Immature natural killer cell (primary cell): ENCODE measurements at regions not wholly inside any gene's neighbourhood (a gene's known extent, or its start where the extent isn't known, plus 50 kb on each side); places are given as distances from the start of the nearest gene placed in this dataset.
"Not testable (repeated sequence)": the region's sequence is repeated elsewhere in the genome, so short reads cannot be mapped to it uniquely, and the experiment has no call there.

Experiments
- DNase-seq, 3 donors: peaks; one replicate each; pipeline ENCODE4 v3.0.0; 2022; ENCODE audit warnings: mixed read lengths in 1 of 3
- H3K27ac Mint-ChIP-seq, 6 donors: one replicate each; pipeline ENCODE4 v1.8.0; 2020; ENCODE audit warnings: mixed read lengths in 6 of 6, mild to moderate bottlenecking in 5 of 6, inconsistent platforms in 4 of 6, moderate library complexity in 3 of 6
- H3K27me3 Mint-ChIP-seq, 3 donors: one replicate each; pipeline ENCODE4 v1.8.0; 2020 to 2021; ENCODE audit warnings: low read depth in 3 of 3, mild to moderate bottlenecking in 3 of 3, mixed read lengths in 3 of 3, moderate library complexity in 3 of 3, inconsistent platforms in 1 of 3
- H3K36me3 Mint-ChIP-seq, 3 donors: one replicate each; pipeline ENCODE4 v1.8.0; 2020; ENCODE audit warnings: mixed read lengths in 3 of 3, inconsistent platforms in 2 of 3, mild to moderate bottlenecking in 2 of 3
- H3K4me1 Mint-ChIP-seq, 2 donors: one replicate each; pipeline ENCODE4 v1.8.0; 2020; ENCODE audit warnings: inconsistent platforms in 2 of 2, mild to moderate bottlenecking in 2 of 2, mixed read lengths in 2 of 2, moderate library complexity in 1 of 2
- H3K4me3 Mint-ChIP-seq, 5 donors: one replicate each; pipeline ENCODE4 v1.8.0; 2020; ENCODE audit warnings: mild to moderate bottlenecking in 5 of 5, mixed read lengths in 5 of 5, inconsistent platforms in 3 of 5, moderate library complexity in 3 of 5
- H3K9me3 Mint-ChIP-seq, 6 donors: one replicate each; pipeline ENCODE4 v1.8.0; 2020; ENCODE audit warnings: mild to moderate bottlenecking in 6 of 6, mixed read lengths in 6 of 6, inconsistent platforms in 4 of 6, moderate library complexity in 3 of 6

DNA sequence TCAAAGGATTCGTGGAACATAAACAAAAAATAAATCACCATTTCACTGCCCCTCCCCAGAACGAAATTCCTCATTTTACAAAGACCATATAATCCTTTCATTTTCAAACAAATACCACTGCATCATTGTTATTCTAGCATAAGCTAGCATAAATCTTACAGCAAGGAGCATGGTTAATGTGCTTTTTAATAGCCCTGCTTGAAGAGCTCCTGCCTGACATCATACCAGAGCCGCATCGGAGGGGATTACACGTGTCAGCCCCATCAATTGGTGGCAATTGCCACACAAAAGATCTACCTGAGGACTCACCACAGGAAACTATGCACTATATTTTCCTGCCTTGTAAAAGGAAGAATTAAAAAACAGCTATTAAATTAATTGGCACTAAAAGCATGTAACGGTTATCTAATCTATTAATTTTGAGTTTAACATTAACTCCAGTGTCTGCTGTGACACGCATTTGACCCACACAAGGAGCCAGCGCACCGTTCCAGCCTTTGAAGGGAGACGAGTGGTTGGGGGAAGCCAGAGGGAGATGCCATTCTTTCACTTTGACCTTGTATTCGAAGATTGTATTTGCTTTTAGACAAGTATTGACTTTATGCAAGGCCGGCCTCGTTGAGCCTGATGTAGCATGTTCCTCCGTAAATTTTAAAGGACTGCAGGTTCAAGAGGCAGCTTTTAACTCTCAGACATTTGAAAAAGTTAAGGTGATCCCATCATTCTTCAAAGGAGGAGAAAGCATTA lies 261.1 kb upstream of the RNF32 start:
- no peaks in the 10 kb centered on the region for H3K36me3 Mint-ChIP-seq
- H3K4me1 Mint-ChIP-seq: no peaks in the 10 kb centered on the region
- no peak overlapping the region for H3K27ac Mint-ChIP-seq
- H3K4me3 Mint-ChIP-seq: no peak overlapping the region
- H3K27me3 Mint-ChIP-seq: peaks cover 1 to 5% (median 2%) of the 10 kb centered on the region in 3 donors
- no peak for DNase-seq
- H3K9me3 Mint-ChIP-seq: peaks cover 0 to 5% (median 0%) of the 10 kb centered on the region in 6 donors

DNA sequence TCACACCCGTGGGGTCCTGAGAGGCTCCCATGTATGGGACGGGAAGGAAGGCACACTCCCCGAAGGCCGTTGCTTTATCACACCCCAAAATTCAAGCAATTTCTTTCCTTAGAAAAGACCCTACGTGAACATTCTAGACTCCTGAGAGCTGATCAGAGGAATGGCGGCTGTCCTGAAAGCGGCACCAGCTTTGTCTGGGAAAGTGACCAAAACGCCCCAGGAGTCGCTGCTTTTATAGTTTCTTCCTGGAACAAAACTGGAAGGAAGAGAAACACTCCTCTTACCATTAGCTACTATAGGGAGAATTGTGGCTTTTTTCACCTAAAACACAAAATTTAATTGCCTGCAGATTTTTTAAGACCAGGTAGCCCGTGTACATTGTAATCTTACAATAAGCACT lies 261.8 kb upstream of the RNF32 start:
- no peak overlapping the region for H3K27ac Mint-ChIP-seq
- no peaks in the 10 kb centered on the region for H3K36me3 Mint-ChIP-seq
- no peak overlapping the region for H3K4me3 Mint-ChIP-seq
- H3K27me3 Mint-ChIP-seq: peaks cover 1 to 5% (median 2%) of the 10 kb centered on the region in 3 donors
- no peaks in the 10 kb centered on the region for H3K4me1 Mint-ChIP-seq
- H3K9me3 Mint-ChIP-seq: peaks cover 0 to 5% (median 0%) of the 10 kb centered on the region in 6 donors
- no peak for DNase-seq

DNA sequence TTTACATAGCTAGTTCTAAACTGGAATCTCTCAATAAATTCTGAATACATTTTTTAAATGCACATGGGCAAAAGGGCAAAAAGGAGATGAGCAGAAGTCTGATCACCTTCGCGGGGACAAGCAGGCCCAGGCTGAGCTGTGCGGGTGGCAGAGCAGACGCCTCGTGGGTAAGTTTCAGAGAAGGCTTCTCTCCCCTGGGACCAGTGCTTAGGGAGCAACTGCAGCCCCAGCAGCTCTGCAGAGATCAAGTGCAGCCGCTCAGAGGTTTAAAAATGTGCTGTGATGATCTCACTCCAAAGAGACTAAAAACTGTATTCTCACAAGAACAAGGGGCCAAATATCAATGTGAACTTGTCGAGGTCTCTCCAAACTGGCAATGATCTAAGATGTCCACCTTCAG lies 264.3 kb upstream of the RNF32 start:
- Mint-ChIP-seq H3K4me1 (no peaks in the 10 kb centered on the region), H3K36me3 (no peaks in the 10 kb centered on the region), H3K9me3 (peaks cover 0 to 8% (median 2%) of the 10 kb centered on the region in 6 donors), H3K27ac (no peak overlapping the region), H3K4me3 (no peak overlapping the region), H3K27me3 (peaks cover 1 to 5% (median 2%) of the 10 kb centered on the region in 3 donors)
- no peak for DNase-seq

DNA sequence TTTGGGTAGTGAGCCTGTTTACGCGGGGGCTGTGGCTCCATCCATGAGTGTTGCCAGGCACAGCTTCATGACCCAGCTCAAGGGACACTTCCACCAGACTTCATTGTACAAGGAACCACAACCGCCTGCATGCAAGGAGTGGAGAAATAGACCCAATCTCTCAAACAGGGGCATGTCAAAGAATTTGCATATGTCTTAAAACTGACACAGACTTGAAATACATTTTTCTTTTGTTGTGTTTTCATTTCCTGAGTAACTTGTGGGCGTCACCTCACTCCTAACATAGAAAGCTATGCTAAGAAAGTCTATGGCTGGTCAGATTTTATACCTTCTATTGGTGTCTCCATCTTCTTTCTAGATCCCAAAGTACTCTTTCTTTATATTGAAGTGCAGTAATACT lies 266.2 kb upstream of the RNF32 start:
- Mint-ChIP-seq H3K4me1 (no peaks in the 10 kb centered on the region), H3K27ac (no peak overlapping the region), H3K36me3 (no peaks in the 10 kb centered on the region), H3K4me3 (no peak overlapping the region), H3K9me3 (peaks cover 0 to 12% (median 3%) of the 10 kb centered on the region in 6 donors), H3K27me3 (peaks cover 1 to 2% (median 1%) of the 10 kb centered on the region in 3 donors)
- DNase-seq: no peak

DNA sequence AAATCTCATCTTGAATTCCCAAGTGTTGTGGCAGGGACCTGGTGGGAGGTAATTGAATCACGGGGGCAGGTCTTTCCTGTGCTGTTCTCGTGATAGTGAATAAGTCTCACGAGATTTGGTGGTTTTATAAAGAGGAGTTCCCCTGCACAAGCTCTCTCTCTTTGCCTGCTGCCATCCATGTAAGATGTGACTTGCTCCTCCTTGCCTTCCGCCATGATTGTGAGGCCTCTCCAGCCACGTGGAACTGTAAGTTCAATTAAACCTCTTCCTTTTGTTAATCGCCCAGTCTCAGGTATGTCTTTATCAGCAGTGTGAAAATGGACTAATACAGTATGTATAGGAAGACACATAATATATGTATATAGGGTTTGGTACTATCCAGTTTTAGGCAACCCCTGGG lies 270.6 kb upstream of the RNF32 start:
- H3K4me1 Mint-ChIP-seq, H3K36me3 Mint-ChIP-seq, DNase-seq, H3K4me3 Mint-ChIP-seq, H3K27me3 Mint-ChIP-seq, H3K27ac Mint-ChIP-seq: not testable (repeated sequence)
- H3K9me3 Mint-ChIP-seq: peaks cover 0 to 10% (median 3%) of the 10 kb centered on the region in 6 donors

DNA sequence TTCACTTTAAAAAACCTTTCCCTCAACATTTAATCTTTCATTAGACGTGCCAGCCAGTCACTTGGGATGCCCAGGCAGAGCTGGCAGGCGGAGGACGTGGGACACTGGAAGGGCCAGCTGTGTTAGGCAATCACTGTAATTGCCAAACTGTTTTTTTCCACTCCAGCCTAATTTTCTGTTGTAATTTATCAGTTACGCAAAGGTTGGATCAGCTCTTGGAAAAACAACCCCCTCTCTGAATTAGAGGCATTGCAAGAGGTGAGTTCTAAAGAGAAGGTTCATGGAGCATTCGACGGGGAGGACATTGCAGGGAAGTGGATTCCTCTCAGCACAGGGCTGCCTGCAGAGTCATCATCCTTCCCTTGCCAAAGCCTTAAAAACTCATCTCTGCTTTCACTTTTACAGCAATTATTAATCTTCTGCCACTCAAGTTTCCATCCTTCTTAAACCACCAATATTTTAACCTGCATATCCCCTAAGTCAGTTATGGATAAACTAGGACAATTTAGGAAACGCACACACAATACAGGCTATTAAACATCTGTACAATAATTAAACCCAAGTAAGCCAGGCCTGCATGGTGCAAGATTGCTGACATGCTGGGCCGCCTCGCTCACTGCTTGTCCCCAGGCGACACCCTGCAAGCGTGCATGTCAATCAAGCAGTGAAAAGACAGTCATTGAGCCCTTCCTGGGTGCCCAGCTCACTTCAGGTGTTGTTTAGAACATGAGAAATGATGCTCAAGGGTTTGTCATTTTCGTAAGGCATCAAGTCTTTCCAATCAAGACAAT lies 272.3 kb upstream of the RNF32 start:
- H3K4me1 Mint-ChIP-seq: no peaks in the 10 kb centered on the region
- H3K4me3 Mint-ChIP-seq: no peak overlapping the region
- H3K36me3 Mint-ChIP-seq: no peaks in the 10 kb centered on the region

DNA sequence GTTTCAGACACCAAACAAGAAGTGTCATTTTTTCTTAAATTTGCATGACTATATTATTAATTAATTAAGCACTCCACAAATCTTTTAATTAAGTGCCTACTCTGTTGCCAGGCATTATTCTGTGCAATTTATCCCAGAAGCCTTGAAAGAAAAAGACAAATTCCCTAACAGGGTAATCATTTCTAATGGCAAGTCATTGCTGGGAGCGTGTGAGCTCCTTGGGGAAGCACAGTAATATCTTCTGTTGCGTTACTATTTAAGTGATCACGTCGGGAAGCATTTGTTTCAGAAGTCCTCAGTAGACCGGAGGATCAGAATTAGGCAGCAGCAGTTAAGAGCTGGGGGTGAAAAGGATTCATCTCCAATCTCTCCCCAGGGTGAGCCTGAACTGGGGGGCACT lies 276.8 kb upstream of the RNF32 start:
- Mint-ChIP-seq H3K9me3 (no peaks in the 10 kb centered on the region), H3K4me1 (no peaks in the 10 kb centered on the region), H3K27me3 (peaks cover 0 to 6% (median 0%) of the 10 kb centered on the region in 3 donors), H3K4me3 (no peak overlapping the region), H3K27ac (no peak overlapping the region), H3K36me3 (no peaks in the 10 kb centered on the region)
- no peak for DNase-seq

More for the DNA sequence above, 272.3 kb upstream of the RNF32 start:
- no peak for DNase-seq
- Mint-ChIP-seq H3K27me3 (no peaks in the 10 kb centered on the region), H3K27ac (no peak overlapping the region), H3K9me3 (peaks cover 0 to 10% (median 3%) of the 10 kb centered on the region in 6 donors)

DNA sequence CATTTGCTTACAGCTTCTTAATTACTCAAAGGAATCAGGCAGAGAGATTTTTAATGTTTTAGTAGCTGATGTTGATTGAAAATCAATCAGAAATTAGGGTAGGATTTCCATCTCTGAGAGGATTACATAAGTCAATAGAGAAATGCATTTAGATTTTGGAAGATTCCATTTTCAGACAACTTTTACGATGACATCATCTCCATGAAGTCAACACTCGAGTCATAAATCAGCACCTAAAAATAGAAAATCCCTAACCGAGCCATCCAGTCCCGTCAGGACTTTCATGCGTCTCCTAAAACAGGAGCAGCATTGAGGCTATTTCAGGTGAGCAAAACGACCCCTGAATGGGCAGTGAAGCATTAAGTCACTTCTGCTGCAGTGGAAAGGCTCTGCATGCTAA lies 279.7 kb upstream of the RNF32 start:
- no peak for DNase-seq
- peaks cover 0 to 6% (median 6%) of the 10 kb centered on the region in 3 donors for H3K27me3 Mint-ChIP-seq
- H3K27ac Mint-ChIP-seq: no peak overlapping the region
- no peaks in the 10 kb centered on the region for H3K36me3 Mint-ChIP-seq
- H3K4me3 Mint-ChIP-seq: no peak overlapping the region
- no peaks in the 10 kb centered on the region for H3K4me1 Mint-ChIP-seq
- H3K9me3 Mint-ChIP-seq: no peaks in the 10 kb centered on the region

DNA sequence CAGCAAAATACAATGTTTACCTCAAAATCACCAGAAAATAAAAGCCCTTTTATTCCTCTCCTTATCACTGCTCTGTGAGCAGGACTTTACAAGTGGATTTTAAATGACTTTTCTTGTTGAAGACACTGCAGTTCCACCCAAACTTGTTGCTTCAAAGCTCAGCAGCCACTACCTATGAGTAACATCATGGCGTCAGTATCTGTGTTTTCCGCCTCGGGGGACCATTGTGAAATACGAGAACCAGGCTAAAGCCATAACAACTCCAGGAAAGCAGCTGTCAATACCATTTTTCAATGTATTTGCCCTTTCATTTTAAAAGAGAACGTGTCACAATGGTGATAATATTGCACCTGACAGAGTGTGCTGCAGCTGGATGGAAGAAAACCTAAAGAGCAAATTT lies 284.0 kb upstream of the RNF32 start:
- Mint-ChIP-seq H3K4me3 (no peak overlapping the region), H3K4me1 (no peaks in the 10 kb centered on the region), H3K27ac (no peak overlapping the region), H3K27me3 (peaks cover 0 to 8% (median 4%) of the 10 kb centered on the region in 3 donors), H3K36me3 (no peaks in the 10 kb centered on the region), H3K9me3 (no peaks in the 10 kb centered on the region)
- DNase-seq: no peak

DNA sequence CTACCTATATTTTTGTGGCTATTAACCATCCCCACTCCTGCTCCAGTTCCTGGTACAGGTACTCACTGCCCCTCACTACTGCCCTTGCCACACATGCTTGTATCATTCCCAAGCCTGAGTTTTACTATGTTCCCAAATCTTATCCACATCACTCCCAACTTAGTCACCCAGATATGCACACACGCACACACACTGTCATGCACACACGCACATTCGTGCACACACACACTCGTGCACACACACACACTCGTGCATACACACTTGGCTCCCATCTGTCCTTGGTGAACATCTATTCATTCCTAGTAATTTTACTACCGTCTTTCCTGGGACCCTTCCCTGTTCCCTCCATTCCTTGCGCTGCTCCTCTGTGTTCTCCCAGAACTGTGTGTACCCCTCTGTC lies 287.2 kb upstream of the RNF32 start:
- Mint-ChIP-seq H3K36me3 (no peaks in the 10 kb centered on the region), H3K4me1 (no peaks in the 10 kb centered on the region), H3K27me3 (peaks cover 0 to 7% (median 0%) of the 10 kb centered on the region in 3 donors), H3K9me3 (no peaks in the 10 kb centered on the region), H3K4me3 (no peak overlapping the region), H3K27ac (no peak overlapping the region)
- no peak for DNase-seq

DNA sequence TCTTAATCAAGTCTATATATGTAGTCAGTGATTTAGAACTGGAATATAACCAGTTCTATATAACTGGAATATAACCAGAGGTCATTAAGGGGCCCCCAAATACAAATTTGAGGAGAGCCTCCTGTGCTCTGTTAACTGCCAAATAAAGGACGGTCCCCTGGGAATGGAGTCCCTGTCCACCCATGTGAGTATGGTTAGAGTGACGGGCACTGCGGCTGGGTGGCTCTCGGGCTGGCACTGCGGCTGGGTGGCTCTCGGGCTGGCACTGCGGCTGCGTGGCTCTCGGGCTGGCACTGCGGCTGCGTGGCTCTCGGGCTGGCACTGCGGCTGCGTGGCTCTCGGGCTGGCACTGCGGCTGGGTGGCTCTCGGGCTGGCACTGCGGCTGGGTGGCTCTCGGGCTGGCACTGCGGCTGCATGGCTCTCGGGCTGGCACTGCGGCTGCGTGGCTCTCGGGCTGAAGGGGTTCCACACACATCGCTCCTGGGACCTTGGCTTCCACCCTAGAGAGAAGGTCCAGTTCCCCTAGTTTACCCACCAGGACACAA lies 292.8 kb upstream of the RNF32 start:
- not testable (repeated sequence) for H3K4me1 Mint-ChIP-seq, H3K4me3 Mint-ChIP-seq, H3K36me3 Mint-ChIP-seq, H3K27me3 Mint-ChIP-seq, H3K27ac Mint-ChIP-seq, H3K9me3 Mint-ChIP-seq, DNase-seq

DNA sequence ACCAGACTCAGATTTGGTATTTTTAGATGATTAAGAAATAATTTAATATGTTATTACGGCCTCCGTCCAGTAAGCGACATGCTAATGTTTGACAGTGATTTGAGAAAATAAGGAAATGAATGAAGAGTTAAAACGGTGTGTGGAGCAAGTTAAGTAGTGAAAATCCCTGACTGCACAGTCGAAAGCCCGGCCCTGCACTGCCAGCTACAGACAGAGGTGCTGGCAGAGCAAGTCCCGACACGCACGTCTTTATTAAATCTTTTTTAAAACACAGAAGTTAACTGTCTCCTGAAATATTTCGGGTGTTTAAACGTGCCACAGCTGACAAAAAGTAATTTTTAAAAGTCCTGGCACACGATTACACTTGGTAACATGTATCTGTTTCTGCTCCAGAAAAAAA lies 293.4 kb upstream of the RNF32 start:
- no peaks in the 10 kb centered on the region for H3K9me3 Mint-ChIP-seq
- H3K4me1 Mint-ChIP-seq: no peaks in the 10 kb centered on the region
- H3K27me3 Mint-ChIP-seq: peaks cover 0 to 2% (median 0%) of the 10 kb centered on the region in 3 donors
- no peaks in the 10 kb centered on the region for H3K36me3 Mint-ChIP-seq
- no peak for DNase-seq
- no peak overlapping the region for H3K27ac Mint-ChIP-seq
- no peak overlapping the region for H3K4me3 Mint-ChIP-seq

DNA sequence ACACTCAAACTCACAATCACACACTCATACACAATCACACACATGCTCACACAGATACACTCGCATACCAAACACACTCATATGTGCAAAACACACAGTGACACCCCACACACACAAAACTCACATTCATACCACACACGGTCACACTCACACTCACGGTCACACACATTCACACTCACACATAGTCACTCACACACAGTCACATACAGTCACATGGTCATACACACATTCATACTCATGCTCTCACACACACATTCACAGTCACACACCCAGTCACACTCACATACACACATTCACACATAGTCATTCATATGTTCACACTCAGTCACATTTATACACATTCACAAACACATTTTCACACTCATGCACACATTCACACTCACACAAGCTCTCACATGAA lies 296.0 kb upstream of the RNF32 start:
- Mint-ChIP-seq H3K36me3 (no peaks in the 10 kb centered on the region), H3K4me1 (no peaks in the 10 kb centered on the region), H3K27ac (no peak overlapping the region), H3K9me3 (no peaks in the 10 kb centered on the region), H3K4me3 (no peak overlapping the region), H3K27me3 (peaks cover 0 to 2% (median 2%) of the 10 kb centered on the region in 3 donors)
- no peak for DNase-seq

DNA sequence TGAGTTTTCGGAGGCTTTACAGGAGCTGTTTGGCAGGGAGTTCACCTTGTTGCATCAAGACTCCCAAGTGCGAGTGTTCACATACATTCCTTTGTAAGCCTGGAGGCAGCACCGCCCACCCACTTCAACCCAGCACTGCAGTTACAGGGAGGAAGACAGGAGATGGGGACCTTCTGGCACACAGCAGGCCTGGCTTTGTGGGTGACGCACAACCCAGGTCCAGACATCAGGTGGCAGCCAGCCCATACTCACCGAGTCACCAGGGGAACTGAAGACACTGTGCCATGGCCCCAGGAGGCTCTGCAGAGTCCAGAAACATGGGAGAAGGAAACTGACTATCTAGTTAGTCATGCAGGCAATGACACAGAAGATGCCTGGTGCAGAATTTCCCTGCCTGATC lies 305.9 kb upstream of the RNF32 start:
- no peak overlapping the region for H3K27ac Mint-ChIP-seq
- no peaks in the 10 kb centered on the region for H3K4me1 Mint-ChIP-seq
- H3K4me3 Mint-ChIP-seq: no peak overlapping the region
- peaks cover 0 to 5% (median 0%) of the 10 kb centered on the region in 6 donors for H3K9me3 Mint-ChIP-seq
- DNase-seq: no peak
- H3K36me3 Mint-ChIP-seq: no peaks in the 10 kb centered on the region
- peaks cover 0 to 6% (median 0%) of the 10 kb centered on the region in 3 donors for H3K27me3 Mint-ChIP-seq
